Renal cortical epithelial cell (primary cell): ENCODE measurements at regions not wholly inside any gene's neighbourhood (a gene's known extent, or its start where the extent isn't known, plus 50 kb on each side); places are given as distances from the start of the nearest gene placed in this dataset.
A peak's percentile ranks its signal among the peaks of the same experiment; 100 is the strongest.

Experiments
- DNase-seq: peaks from one replicate; pipeline ENCODE4 v3.0.0-alpha.2; 2011; ENCODE audit warnings: low read depth

GRCh38 chrX:110858565-110858964 is 62.9 kb upstream of the CHRDL1 start:
- DNase-seq: peak; percentile 16

- peak; percentile 6 for DNase-seq
These were observed 58.0 kb upstream of the CHRDL1 start for GRCh38 chrX:110853610-110854009.

- no peak for DNase-seq
These were observed 56.6 kb upstream of the CHRDL1 start for GRCh38 chrX:110852180-110852579.

- peak; percentile 59 for DNase-seq
These were observed 56.2 kb upstream of the CHRDL1 start for GRCh38 chrX:110851780-110852179.

- peak; percentile 59 for DNase-seq
These were observed 51.7 kb upstream of the CHRDL1 start for GRCh38 chrX:110847334-110847733.

GRCh38 chrX:110846071-110846470 is 50.5 kb upstream of the CHRDL1 start:
- DNase-seq: no peak
